BJ (cell line): ENCODE measurements at regions not wholly inside any gene's neighbourhood (a gene's known extent, or its start where the extent isn't known, plus 50 kb on each side); places are given as distances from the start of the nearest gene placed in this dataset.

ENCODE experiments used
- CTCF ChIA-PET: fragments of 350-600 bp; formaldehyde crosslinking; extraction: SDS; loops from one replicate; lab custom pipeline; 2021; ENCODE audit warnings: antibody characterized with exemption, inconsistent platforms; lab: Yijun Ruan, JAX
- POLR2A ChIA-PET: fragments of 300-600 bp; sonication (Branson Sonifier 250); formaldehyde crosslinking; extraction: SDS; loops from one replicate; lab custom pipeline; 2021; ENCODE audit warnings: antibody characterized with exemption; lab: Charles Lee
- DNase-seq: peaks from one replicate; pipeline ENCODE4 v3.0.0-alpha.2; 2011; ENCODE audit warnings: low read depth
- H3K27me3 ChIP-seq: 2 replicates; pipeline ENCODE4 v1.6.0; 2011; ENCODE audit warnings: low read length; ENCODE audit not compliant: control insufficient read depth, insufficient read depth
- H3K36me3 ChIP-seq: 2 replicates; pipeline ENCODE4 v1.5.1; 2011; ENCODE audit warnings: low read length; ENCODE audit not compliant: control insufficient read depth, insufficient read depth
- H3K4me3 ChIP-seq: 2 replicates; pipeline ENCODE4 v1.5.1; 2011; ENCODE audit warnings: low read depth, mild to moderate bottlenecking, control low read depth, low read length
- CTCF ChIP-seq: IDR thresholded peaks from 2 replicates; pipeline ENCODE4 v1.5.1; 2011; ENCODE audit warnings: low read depth, mild to moderate bottlenecking, control low read depth, inconsistent platforms, low read length, moderate library complexity; ENCODE audit not compliant: insufficient read depth

- ChIA-PET CTCF (no interaction called here), POLR2A (no interaction called here)
Observed at GRCh38 chr22:26957897-26958296, 300.5 kb downstream of the MIAT start.

GRCh38 chr22:26958378-26958777, 301.0 kb downstream of the MIAT start:
- CTCF ChIA-PET, result no interaction called here
- Histone ChIP-seq H3K36me3 (no peaks in the 10 kb centered on the region), H3K27me3 (peaks cover 14% of the 10 kb centered on the region), H3K4me3 (no peak overlapping the region)
- no peak for TF ChIP-seq CTCF
- DNase-seq, result no peak
- POLR2A ChIA-PET, result no interaction called here

More at GRCh38 chr22:26957897-26958296, 300.5 kb downstream of the MIAT start:
- DNase-seq, result no peak
- TF ChIP-seq CTCF, result no peak
- Histone ChIP-seq H3K4me3 (no peak overlapping the region), H3K27me3 (peaks cover 17% of the 10 kb centered on the region), H3K36me3 (no peaks in the 10 kb centered on the region)

DNA sequence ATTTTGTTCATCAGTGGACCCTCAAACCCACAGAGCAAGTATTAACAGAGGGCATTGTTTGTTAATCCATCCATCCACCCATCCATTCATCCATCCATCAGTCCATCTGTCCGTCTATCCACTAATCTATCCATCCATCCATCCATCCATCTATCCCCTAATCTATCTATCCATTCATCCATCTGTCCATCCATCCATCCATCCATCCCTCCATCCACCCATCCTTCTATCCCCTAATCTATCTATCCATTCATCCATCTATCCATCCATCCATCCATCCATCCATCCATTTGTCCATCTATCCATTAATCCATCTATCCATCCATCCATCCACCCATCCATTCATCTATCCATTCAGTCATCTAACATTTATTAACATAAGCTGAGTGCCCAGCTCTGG, 307.3 kb downstream of the MIAT start:
- ChIA-PET POLR2A (no interaction called here), CTCF (no interaction called here)
- DNase-seq, result no peak
- no peak overlapping the region for H3K4me3 ChIP-seq
- H3K27me3 ChIP-seq, result 0 out of 2 replicates have a peak, but pooled peaks cover 2% of the 10 kb centered on the region
- no peaks in the 10 kb centered on the region for H3K36me3 ChIP-seq
- no peak for TF ChIP-seq CTCF

- Histone ChIP-seq H3K27me3 (no peaks in the 10 kb centered on the region), H3K4me3 (no peak overlapping the region), H3K36me3 (no peaks in the 10 kb centered on the region)
- CTCF ChIA-PET, result no interaction called here
- no peak for TF ChIP-seq CTCF
- POLR2A ChIA-PET, result no interaction called here
- DNase-seq, result no peak
Observed at GRCh38 chr22:26967282-26967681, 309.9 kb downstream of the MIAT start.

DNA sequence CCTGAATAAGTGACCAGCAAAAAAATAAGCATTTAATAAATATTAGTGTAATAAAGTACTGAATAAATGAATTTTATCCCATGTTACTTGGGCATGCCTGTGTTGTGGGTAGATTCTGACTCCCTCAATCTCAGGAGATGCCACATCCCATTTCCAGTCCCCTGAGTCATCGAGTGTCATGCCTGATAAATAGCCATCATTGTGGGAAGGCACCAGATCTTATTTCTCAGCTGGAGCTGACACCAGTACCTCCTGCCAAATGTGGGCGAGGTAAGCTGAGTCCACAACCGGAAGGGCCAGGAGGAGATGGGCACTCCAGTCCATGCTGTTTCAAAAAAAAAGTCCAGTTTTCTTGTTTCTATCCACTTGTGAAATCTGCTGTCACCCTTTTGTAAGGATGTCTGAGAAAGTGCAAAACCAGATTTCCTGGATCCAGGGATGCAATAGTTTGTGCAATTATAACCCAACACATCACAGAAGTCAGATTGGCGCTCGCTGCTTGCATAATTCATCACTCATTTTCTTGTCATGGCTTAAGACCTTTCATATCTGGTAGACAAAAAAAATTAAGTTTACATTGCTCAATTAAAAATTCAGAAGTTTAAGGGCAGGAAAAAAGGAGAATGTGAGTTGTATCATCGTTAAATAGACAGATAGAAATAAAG, 311.6 kb downstream of the MIAT start:
- no peaks in the 10 kb centered on the region for H3K36me3 ChIP-seq
- CTCF ChIA-PET, result no interaction called here
- no peak overlapping the region for H3K4me3 ChIP-seq

More for the DNA sequence above, 311.6 kb downstream of the MIAT start:
- TF ChIP-seq CTCF, result no peak
- peaks cover 1% of the 10 kb centered on the region; the same call in 1 of the 2 replicates for H3K27me3 ChIP-seq
- POLR2A ChIA-PET, result no interaction called here
- DNase-seq, result no peak
